A549 (cell line): ENCODE measurements at regions not wholly inside any gene's neighbourhood (a gene's known extent, or its start where the extent isn't known, plus 50 kb on each side); places are given as distances from the start of the nearest gene placed in this dataset.

ENCODE experiments used
- CEBPB ChIP-seq, 2 experiments: fragments of >200 bp in 1 of 2; sonication (Bioruptor Twin) in 1 of 2; formaldehyde crosslinking in 1 of 2; IDR thresholded peaks; 2 replicates each; pipeline ENCODE4 v1.6.1; 2012 to 2016
- CHD2 ChIP-seq: fragments of 150-350 bp; IDR thresholded peaks from 2 replicates; pipeline ENCODE4 v1.6.1; 2014; ENCODE audit warnings: low read length; ENCODE audit not compliant: partially characterized antibody
- CTCF ChIP-seq: fragments of >200 bp; sonication (Bioruptor Twin); formaldehyde crosslinking; IDR thresholded peaks from 3 replicates; pipeline ENCODE4 v1.5.1; 2016
- EHMT2 ChIP-seq: fragments of 200-600 bp; sonication (generic); IDR thresholded peaks from 2 replicates; pipeline ENCODE4 v1.6.1; 2016; ENCODE audit warnings: antibody characterized with exemption, low read depth, mild to moderate bottlenecking, moderate library complexity
- ELK1 ChIP-seq: fragments of 150-350 bp; IDR thresholded peaks from 2 replicates; pipeline ENCODE4 v1.6.1; 2014; ENCODE audit warnings: low read depth, mild to moderate bottlenecking, low read length
- HES2 ChIP-seq: fragments of >200 bp; sonication (Bioruptor Twin); formaldehyde crosslinking; IDR thresholded peaks from 2 replicates; pipeline ENCODE4 v1.6.1; 2016
- MYC ChIP-seq: IDR thresholded peaks from 2 replicates; pipeline ENCODE4 v1.6.1; 2012; ENCODE audit warnings: mild to moderate bottlenecking, inconsistent platforms, low read length, improper control_type of control experiment, borderline replicate concordance
- POLR2A ChIP-seq: IDR thresholded peaks from 2 replicates; pipeline ENCODE4 v1.6.1; 2012; ENCODE audit warnings: mild to moderate bottlenecking, low read length
- RCOR1 ChIP-seq: fragments of 150-350 bp; IDR thresholded peaks from 2 replicates; pipeline ENCODE4 v1.6.1; 2014; ENCODE audit warnings: antibody characterized with exemption, low read length, low read depth
- REST ChIP-seq: fragments of 200-600 bp; sonication (generic); IDR thresholded peaks from 2 replicates; pipeline ENCODE4 v1.6.1; 2016; ENCODE audit warnings: antibody characterized with exemption, mild to moderate bottlenecking, moderate library complexity
- USF2 ChIP-seq: fragments of 450-650 bp; IDR thresholded peaks from 2 replicates; pipeline ENCODE4 v1.6.1; 2014; ENCODE audit warnings: antibody characterized with exemption

GRCh38 chr2:236895497-236895896, 190.2 kb upstream of the COPS8 start:
- no peak for TF ChIP-seq CTCF
- no peak for TF ChIP-seq HES2
- no peak for TF ChIP-seq REST
- no peak for TF ChIP-seq POLR2A
- TF ChIP-seq USF2 = no peak
- no peak for TF ChIP-seq MYC
- no peak for TF ChIP-seq CHD2
- no peak for TF ChIP-seq ELK1
- TF ChIP-seq RCOR1 = no peak
- TF ChIP-seq EHMT2 = no peak
- TF ChIP-seq CEBPB (IDR thresholded peaks at IDR 0.05) = no peak
